Common myeloid progenitor, CD34-positive (primary cell): ENCODE measurements at regions not wholly inside any gene's neighbourhood (a gene's known extent, or its start where the extent isn't known, plus 50 kb on each side); places are given as distances from the start of the nearest gene placed in this dataset.
A peak's percentile ranks its signal among the peaks of the same experiment; 100 is the strongest.

Experiments
- CTCF ChIA-PET: fragments of 350-600 bp; sonication (Branson Sonifier 250); formaldehyde crosslinking; loops from one replicate; lab custom pipeline; 2021; ENCODE audit warnings: antibody characterized with exemption; lab: Charles Lee
- POLR2A ChIA-PET: fragments of 350-600 bp; sonication (Branson Sonifier 250); formaldehyde crosslinking; loops from one replicate; lab custom pipeline; 2021; ENCODE audit warnings: antibody characterized with exemption; lab: Charles Lee
- DNase-seq, 3 donors: peaks; one replicate each; pipeline versions ENCODE4 v3.0.0 to v3.0.0-alpha.2; 2013
- H3K27ac ChIP-seq, 2 experiments: 1 replicate in 1 of 2; 2 replicates in 1 of 2; pipeline ENCODE4 v1.7.0; 2013; ENCODE audit warnings: inconsistent platforms in 2 of 2, low read length in 2 of 2, mild to moderate bottlenecking in 2 of 2, low read depth in 1 of 2, moderate library complexity in 1 of 2; ENCODE audit not compliant: severe bottlenecking in 2 of 2, insufficient read depth in 1 of 2, poor library complexity in 1 of 2
- H3K27me3 ChIP-seq, 5 experiments: replicated peaks in 2 of 5; 1 replicate in 3 of 5; 2 replicates in 2 of 5; pipeline versions ENCODE4 v1.6.1 to v1.7.0; 2013; ENCODE audit warnings: low read length in 4 of 5, mild to moderate bottlenecking in 2 of 5, moderate library complexity in 2 of 5, inconsistent platforms in 1 of 5; ENCODE audit not compliant: insufficient read depth in 5 of 5, control insufficient read depth in 4 of 5
- H3K36me3 ChIP-seq, 4 experiments: 1 replicate in 2 of 4; 2 replicates in 2 of 4; pipeline versions ENCODE4 v1.6.1 to v1.7.0; 2013; ENCODE audit warnings: low read length in 3 of 4, control low read depth in 1 of 4, mild to moderate bottlenecking in 1 of 4; ENCODE audit not compliant: control insufficient read depth in 4 of 4, insufficient read depth in 4 of 4
- H3K4me1 ChIP-seq, 4 experiments: 1 replicate in 3 of 4; 2 replicates in 1 of 4; pipeline versions ENCODE4 v1.6.1 to v1.7.1; 2013; ENCODE audit warnings: low read length in 3 of 4, mild to moderate bottlenecking in 3 of 4, control low read depth in 1 of 4, inconsistent platforms in 1 of 4, moderate library complexity in 1 of 4; ENCODE audit not compliant: control insufficient read depth in 4 of 4, insufficient read depth in 4 of 4; ENCODE audit errors: control extremely low read depth in 1 of 4
- H3K4me3 ChIP-seq, 7 experiments: 1 replicate in 4 of 7; 2 replicates in 3 of 7; pipeline versions ENCODE4 v1.5.1 to v1.7.0; 2013; ENCODE audit warnings: mild to moderate bottlenecking in 7 of 7, low read length in 6 of 7, moderate library complexity in 6 of 7, inconsistent platforms in 2 of 7, low read depth in 2 of 7, control low read depth in 1 of 7; ENCODE audit not compliant: insufficient read depth in 4 of 7, control insufficient read depth in 1 of 7; ENCODE audit errors: extremely low read depth in 1 of 7
- H3K9me3 ChIP-seq, 5 experiments: 1 replicate in 4 of 5; 2 replicates in 1 of 5; pipeline versions ENCODE4 v1.6.1 to v1.7.1; 2013; ENCODE audit warnings: low read length in 4 of 5, mild to moderate bottlenecking in 2 of 5, inconsistent platforms in 1 of 5, low read depth in 1 of 5, moderate library complexity in 1 of 5; ENCODE audit not compliant: control insufficient read depth in 4 of 5, insufficient read depth in 2 of 5; ENCODE audit errors: control extremely low read depth in 1 of 5
- WGBS: methylation state at CpG from one replicate; pipeline ENCODE4 v1.1.5; 2013; ENCODE audit not compliant: insufficient coverage; 5-methylcytosine and 5-hydroxymethylcytosine counted together

- no peak for DNase-seq
- WGBS, result 37% methylated on average over 2 of the region's 4 CpGs
- Histone ChIP-seq H3K9me3 (no peaks in the 10 kb centered on the region), H3K36me3 (no peaks in the 10 kb centered on the region), H3K27ac (no peak overlapping the region), H3K4me3 (no peak overlapping the region), H3K27me3 (peaks cover 0 to 31% (median 0%) of the 10 kb centered on the region in 5 experiments), H3K4me1 (no peaks in the 10 kb centered on the region)
- CTCF ChIA-PET, result interaction anchor here (1.1 kb wide), 1 partner anchor 690 kb away, joined by 3 read pairs; no protein-coding TSS in a partner anchor
- POLR2A ChIA-PET, result no interaction called here
Observed at GRCh38 chr20:6595704-6596103, 171.8 kb upstream of the BMP2 start.

GRCh38 chr20:6590891-6591637, 176.4 kb upstream of the BMP2 start:
- ChIA-PET CTCF (interaction anchor here (1.4 kb wide), 1 partner anchor 9 kb away, joined by 3 read pairs; no protein-coding TSS in a partner anchor), POLR2A (no interaction called here)
- no peak overlapping the region for H3K4me3 ChIP-seq
- H3K4me1 ChIP-seq, result no peaks in the 10 kb centered on the region
- no peak overlapping the region for H3K27ac ChIP-seq
- no peaks in the 10 kb centered on the region for H3K36me3 ChIP-seq
- H3K27me3 ChIP-seq, result peaks cover 0 to 32% (median 0%) of the 10 kb centered on the region in 5 experiments
- no peak for DNase-seq
- WGBS, result 94% methylated on average over 5 of the region's 8 CpGs
- H3K9me3 ChIP-seq, result no peaks in the 10 kb centered on the region

GRCh38 chr20:6588296-6588695, 179.2 kb upstream of the BMP2 start:
- Histone ChIP-seq H3K36me3 (no peaks in the 10 kb centered on the region), H3K27me3 (peaks cover 0 to 17% (median 0%) of the 10 kb centered on the region in 5 experiments), H3K9me3 (no peaks in the 10 kb centered on the region), H3K4me1 (no peaks in the 10 kb centered on the region), H3K27ac (no peak overlapping the region), H3K4me3 (no peak overlapping the region)
- CTCF ChIA-PET, result no interaction called here
- POLR2A ChIA-PET, result no interaction called here
- 100% methylated on average over 1 of the region's 2 CpGs for whole genome bisulfite sequencing
- DNase-seq, result peak in 1 of 3 donors; percentile 3

GRCh38 chr20:6583134-6583738, 184.2 kb upstream of the BMP2 start:
- POLR2A ChIA-PET, result no interaction called here
- peak; percentile 16 to 57 (median 36) for DNase-seq
- no peaks in the 10 kb centered on the region for H3K36me3 ChIP-seq
- H3K9me3 ChIP-seq, result no peaks in the 10 kb centered on the region
- CTCF ChIA-PET, result interaction anchor here (0.9 to 1.3 kb wide), 5 partner anchors 8 to 702 kb away, joined by 3 to 4 read pairs (median 3); no protein-coding TSS in a partner anchor
- no peaks in the 10 kb centered on the region for H3K4me1 ChIP-seq
- H3K27ac ChIP-seq, result no peak overlapping the region
- peaks cover 0 to 8% (median 0%) of the 10 kb centered on the region in 5 experiments for H3K27me3 ChIP-seq
- H3K4me3 ChIP-seq, result no peak overlapping the region
- 66% methylated on average over 5 of the region's 6 CpGs for WGBS

GRCh38 chr20:6582449-6582848, 185.0 kb upstream of the BMP2 start:
- H3K4me1 ChIP-seq, result no peaks in the 10 kb centered on the region
- no CpG with 5 or more reads among the region's 2 CpGs for WGBS
- ChIA-PET POLR2A (no interaction called here), CTCF (interaction anchor here (0.8 to 1.3 kb wide), 3 partner anchors 9 to 243 kb away, joined by 3 to 4 read pairs (median 3); no protein-coding TSS in a partner anchor)
- H3K27ac ChIP-seq, result no peak overlapping the region
- H3K9me3 ChIP-seq, result no peaks in the 10 kb centered on the region
- H3K27me3 ChIP-seq, result peaks cover 0 to 4% (median 0%) of the 10 kb centered on the region in 5 experiments
- H3K4me3 ChIP-seq, result no peak overlapping the region
- DNase-seq, result no peak
- no peaks in the 10 kb centered on the region for H3K36me3 ChIP-seq

GRCh38 chr20:6580486-6580885, 187.0 kb upstream of the BMP2 start:
- CTCF ChIA-PET, result no interaction called here
- no peak overlapping the region for H3K4me3 ChIP-seq
- no peaks in the 10 kb centered on the region for H3K36me3 ChIP-seq
- DNase-seq, result no peak
- H3K4me1 ChIP-seq, result no peaks in the 10 kb centered on the region
- peaks cover 0 to 2% (median 0%) of the 10 kb centered on the region in 5 experiments for H3K27me3 ChIP-seq
- H3K27ac ChIP-seq, result no peak overlapping the region
- POLR2A ChIA-PET, result no interaction called here
- WGBS, result 92% methylated on average over 4 of the region's 4 CpGs
- H3K9me3 ChIP-seq, result no peaks in the 10 kb centered on the region

GRCh38 chr20:6579824-6580223, 187.7 kb upstream of the BMP2 start:
- Histone ChIP-seq H3K27me3 (peaks cover 0 to 3% (median 0%) of the 10 kb centered on the region in 5 experiments), H3K9me3 (no peaks in the 10 kb centered on the region), H3K4me1 (no peaks in the 10 kb centered on the region), H3K4me3 (no peak overlapping the region), H3K36me3 (no peaks in the 10 kb centered on the region), H3K27ac (no peak overlapping the region)
- 100% methylated on average over 2 of the region's 3 CpGs for WGBS
- CTCF ChIA-PET, result no interaction called here
- DNase-seq, result no peak
- POLR2A ChIA-PET, result no interaction called here
